C4-2B (cell line): ENCODE measurements at regions not wholly inside any gene's neighbourhood (a gene's known extent, or its start where the extent isn't known, plus 50 kb on each side); places are given as distances from the start of the nearest gene placed in this dataset.

ENCODE experiments used
- ZFX ChIP-seq: fragments of 450-650 bp; IDR thresholded peaks from 2 replicates; pipeline ENCODE4 v1.6.1; 2017
- TF ChIP-seq, protein P1 (sequence below): fragments of 450-650 bp; conservative IDR thresholded peaks from 2 replicates; pipeline ENCODE4 v1.5.1; 2017; ENCODE audit warnings: mild to moderate bottlenecking

DNA sequence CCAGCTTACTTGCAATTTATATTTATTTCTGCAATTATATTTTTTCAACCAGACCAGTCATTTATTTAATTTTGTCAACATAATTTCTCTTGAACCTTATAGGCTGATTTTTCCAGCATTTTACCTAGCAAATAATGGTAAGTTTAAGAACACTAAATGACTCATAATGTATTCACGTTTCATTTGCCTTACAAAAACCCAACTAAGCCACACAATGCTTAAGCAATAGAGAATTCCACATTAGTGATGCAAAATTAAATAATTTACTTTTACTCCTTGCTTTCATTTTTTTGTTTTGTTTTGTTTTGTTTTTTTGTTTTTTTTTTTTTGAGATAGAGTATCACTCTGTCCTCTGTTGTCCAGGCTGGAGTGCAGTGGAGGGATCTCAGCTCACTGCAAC lies 110.4 kb upstream of the VRK2 start:
- TF ChIP-seq, protein P1, sequence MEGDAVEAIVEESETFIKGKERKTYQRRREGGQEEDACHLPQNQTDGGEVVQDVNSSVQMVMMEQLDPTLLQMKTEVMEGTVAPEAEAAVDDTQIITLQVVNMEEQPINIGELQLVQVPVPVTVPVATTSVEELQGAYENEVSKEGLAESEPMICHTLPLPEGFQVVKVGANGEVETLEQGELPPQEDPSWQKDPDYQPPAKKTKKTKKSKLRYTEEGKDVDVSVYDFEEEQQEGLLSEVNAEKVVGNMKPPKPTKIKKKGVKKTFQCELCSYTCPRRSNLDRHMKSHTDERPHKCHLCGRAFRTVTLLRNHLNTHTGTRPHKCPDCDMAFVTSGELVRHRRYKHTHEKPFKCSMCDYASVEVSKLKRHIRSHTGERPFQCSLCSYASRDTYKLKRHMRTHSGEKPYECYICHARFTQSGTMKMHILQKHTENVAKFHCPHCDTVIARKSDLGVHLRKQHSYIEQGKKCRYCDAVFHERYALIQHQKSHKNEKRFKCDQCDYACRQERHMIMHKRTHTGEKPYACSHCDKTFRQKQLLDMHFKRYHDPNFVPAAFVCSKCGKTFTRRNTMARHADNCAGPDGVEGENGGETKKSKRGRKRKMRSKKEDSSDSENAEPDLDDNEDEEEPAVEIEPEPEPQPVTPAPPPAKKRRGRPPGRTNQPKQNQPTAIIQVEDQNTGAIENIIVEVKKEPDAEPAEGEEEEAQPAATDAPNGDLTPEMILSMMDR = no peak
- TF ChIP-seq ZFX = no peak
